LNCaP clone FGC (cell line): ENCODE measurements at regions not wholly inside any gene's neighbourhood (a gene's known extent, or its start where the extent isn't known, plus 50 kb on each side); places are given as distances from the start of the nearest gene placed in this dataset.

Experiments used
- DNase-seq: peaks from one replicate; pipeline ENCODE4 v3.0.0-alpha.2; 2011; ENCODE audit warnings: low read depth
- H3K4me3 ChIP-seq: 2 replicates; pipeline ENCODE4 v1.5.1; 2011; ENCODE audit warnings: mild to moderate bottlenecking, low read depth, low read length, control low read depth
- CTCF ChIP-seq: IDR thresholded peaks from 2 replicates; pipeline ENCODE4 v1.5.1; 2012; ENCODE audit warnings: mild to moderate bottlenecking; ENCODE audit not compliant: control insufficient read depth, insufficient read depth; ENCODE audit errors: extremely low read depth

GRCh38 chr22:27024982-27025381 is 367.6 kb downstream of the MIAT start:
- no peak for DNase-seq
- no peak overlapping the region for H3K4me3 ChIP-seq
- no peak for TF ChIP-seq CTCF

- no peak for TF ChIP-seq CTCF
- no peak overlapping the region for H3K4me3 ChIP-seq
- DNase-seq, result no peak
Observed at GRCh38 chr22:27028093-27028492, 370.7 kb downstream of the MIAT start.

- H3K4me3 ChIP-seq, result no peak overlapping the region
- no peak for DNase-seq
- no peak for TF ChIP-seq CTCF
Observed at GRCh38 chr22:27029584-27030130, 372.3 kb downstream of the MIAT start.

- H3K4me3 ChIP-seq, result no peak overlapping the region
- DNase-seq, result no peak
- no peak for TF ChIP-seq CTCF
Observed at GRCh38 chr22:27032091-27032761, 374.8 kb downstream of the MIAT start.

- DNase-seq, result no peak
- H3K4me3 ChIP-seq, result no peak overlapping the region
- TF ChIP-seq CTCF, result no peak
Observed at GRCh38 chr22:27041745-27042310, 384.4 kb downstream of the MIAT start.

GRCh38 chr22:27043262-27043661 is 385.9 kb downstream of the MIAT start:
- no peak overlapping the region for H3K4me3 ChIP-seq
- no peak for DNase-seq
- TF ChIP-seq CTCF, result no peak
